B cell (primary cell): ENCODE measurements at regions not wholly inside any gene's neighbourhood (a gene's known extent, or its start where the extent isn't known, plus 50 kb on each side); places are given as distances from the start of the nearest gene placed in this dataset.

ENCODE experiments used
- ATAC-seq: fragments of 200-7000 bp; cut with Tn5 transposase; one replicate; pipeline ENCODE4 v1.10.0; 2021; ENCODE audit warnings: low read depth, mild to moderate bottlenecking, moderate number of reproducible peaks, moderate library complexity
- CTCF ChIA-PET: fragments of 350-600 bp; sonication (Branson Sonifier 250); formaldehyde crosslinking; loops from one replicate; lab custom pipeline; 2021; ENCODE audit warnings: antibody characterized with exemption, inconsistent platforms; lab: Charles Lee
- POLR2A ChIA-PET: fragments of 350-600 bp; sonication (Branson Sonifier 250); formaldehyde crosslinking; loops from one replicate; lab custom pipeline; 2021; ENCODE audit warnings: antibody characterized with exemption; lab: Charles Lee
- DNase-seq: peaks from one replicate; pipeline ENCODE4 v3.0.0; 2013
- H2AFZ ChIP-seq: 2 replicates; pipeline ENCODE4 v1.6.1; 2012; ENCODE audit warnings: mild to moderate bottlenecking, low read depth, low read length; ENCODE audit not compliant: insufficient read depth, poor library complexity, severe bottlenecking
- H3K27ac ChIP-seq, 2 donors: 1 replicate in 1 of 2; 2 replicates in 1 of 2; pipeline ENCODE4 v1.5.1; 2012 to 2013; ENCODE audit warnings: low read length in 2 of 2, mild to moderate bottlenecking in 2 of 2, moderate library complexity in 1 of 2
- H3K27me3 ChIP-seq, 4 experiments: fragments of 200-600 bp in 1 of 4; sonication (generic) in 1 of 4; replicated peaks in 1 of 4; 1 replicate in 2 of 4; 2 replicates in 2 of 4; pipeline versions ENCODE4 v1.6.1 to v1.7.0; 2013 to 2016; ENCODE audit warnings: low read length in 3 of 4, mild to moderate bottlenecking in 2 of 4, mixed read lengths in 1 of 4, moderate library complexity in 1 of 4; ENCODE audit not compliant: insufficient read depth in 4 of 4, control insufficient read depth in 3 of 4; ENCODE audit errors: control extremely low read depth in 1 of 4
- H3K36me3 ChIP-seq, 2 experiments: replicated peaks in 1 of 2; 1 replicate in 1 of 2; 2 replicates in 1 of 2; pipeline versions ENCODE4 v1.6.1 to v1.7.1; 2013; ENCODE audit warnings: low read length in 1 of 2; ENCODE audit not compliant: insufficient read depth in 2 of 2, control insufficient read depth in 1 of 2; ENCODE audit errors: control extremely low read depth in 1 of 2, extremely low read depth in 1 of 2
- H3K4me1 ChIP-seq, 2 donors: fragments of 200-600 bp in 1 of 2; sonication (generic) in 1 of 2; 1 replicate in 1 of 2; 2 replicates in 1 of 2; pipeline versions ENCODE4 v1.5.1 to v1.6.1; 2013 to 2017; ENCODE audit warnings: low read length in 2 of 2; ENCODE audit not compliant: control insufficient read depth in 2 of 2, insufficient read depth in 2 of 2
- H3K4me2 ChIP-seq: replicated peaks from 2 replicates; pipeline ENCODE3; 2012; ENCODE audit warnings: mild to moderate bottlenecking, low read depth, low read length; ENCODE audit not compliant: poor library complexity, severe bottlenecking
- H3K4me3 ChIP-seq, 5 experiments: fragments of 200-600 bp in 1 of 5; sonication (generic) in 1 of 5; 1 replicate in 3 of 5; 2 replicates in 2 of 5; pipeline versions ENCODE4 v1.5.1 to v1.7.0; 2011 to 2016; ENCODE audit warnings: low read length in 4 of 5, mild to moderate bottlenecking in 4 of 5, low read depth in 2 of 5, control low read depth in 1 of 5, moderate library complexity in 1 of 5; ENCODE audit not compliant: insufficient read depth in 1 of 5; ENCODE audit errors: control extremely low read depth in 1 of 5, extremely low read depth in 1 of 5
- H3K79me2 ChIP-seq: fragments of 200-600 bp; sonication (generic); one replicate; pipeline ENCODE4 v1.6.0; 2016; ENCODE audit warnings: low read length; ENCODE audit not compliant: control insufficient read depth, insufficient read depth
- H3K9ac ChIP-seq: fragments of 200-600 bp; sonication (generic); 2 replicates; pipeline ENCODE4 v1.6.1; 2017; ENCODE audit warnings: mild to moderate bottlenecking, low read length, moderate library complexity
- H3K9me3 ChIP-seq, 3 donors: one replicate each; pipeline versions ENCODE4 v1.6.1 to v1.7.1; 2013; ENCODE audit warnings: low read length in 2 of 3; ENCODE audit not compliant: control insufficient read depth in 2 of 3, insufficient read depth in 1 of 3; ENCODE audit errors: control extremely low read depth in 1 of 3
- H4K20me1 ChIP-seq: 2 replicates; pipeline ENCODE4 v1.6.0; 2012; ENCODE audit warnings: mild to moderate bottlenecking, low read length; ENCODE audit not compliant: insufficient read depth, control insufficient read depth, poor library complexity, severe bottlenecking
- H3K27ac Mint-ChIP-seq: one replicate; pipeline ENCODE4 v1.8.0; 2021; ENCODE audit warnings: mixed read lengths
- H3K27me3 Mint-ChIP-seq: one replicate; pipeline ENCODE4 v1.8.0; 2021; ENCODE audit warnings: mixed read lengths
- H3K4me1 Mint-ChIP-seq: one replicate; pipeline ENCODE4 v1.8.0; 2021; ENCODE audit warnings: mixed read lengths
- H3K4me3 Mint-ChIP-seq: one replicate; pipeline ENCODE4 v1.8.0; 2021; ENCODE audit warnings: mixed read lengths
- H3K9me3 Mint-ChIP-seq: one replicate; pipeline ENCODE4 v1.8.0; 2022; ENCODE audit warnings: mixed read lengths; ENCODE audit not compliant: insufficient read depth
- EZH2 ChIP-seq: IDR thresholded peaks from 2 replicates; pipeline ENCODE4 v1.6.1; 2012; ENCODE audit warnings: borderline replicate concordance, low read depth, mild to moderate bottlenecking, moderate library complexity, low read length; ENCODE audit not compliant: insufficient read depth, poor library complexity, severe bottlenecking
- WGBS: methylation state at CpG from one replicate; pipeline ENCODE4 v1.1.5; 2013; ENCODE audit warnings: missing lambda C conversion rate; ENCODE audit not compliant: insufficient coverage; 5-methylcytosine and 5-hydroxymethylcytosine counted together
- intact Hi-C: fragments of 100-400 bp; cut with micrococcal nuclease; formaldehyde crosslinking; loops from one replicate; pipeline ENCODE4 v1.10.0; 2022
- TF ChIP-seq, protein P1 (sequence below): fragments of 200-600 bp; IDR thresholded peaks from one replicate; pipeline ENCODE4 v1.8.0; 2022; ENCODE audit warnings: antibody characterized with exemption, mild to moderate bottlenecking

DNA sequence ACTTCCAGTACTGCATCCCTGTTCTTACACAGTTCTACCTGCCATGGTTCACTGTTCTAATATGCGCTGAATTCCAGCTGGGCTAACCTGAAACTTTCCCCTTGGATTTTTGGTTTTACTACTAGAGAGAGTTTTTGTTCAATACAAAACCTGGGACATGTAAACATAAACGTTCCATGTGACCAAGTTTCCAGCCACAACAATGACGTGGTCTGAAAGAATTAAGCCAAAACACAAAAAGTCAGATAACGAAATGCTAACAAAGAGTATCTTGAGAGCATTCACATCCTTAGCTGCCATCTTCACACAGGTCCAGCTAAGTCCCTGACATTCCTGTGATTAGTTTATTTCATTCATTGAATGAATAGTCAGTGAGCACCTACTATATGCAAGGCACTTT is 467.0 kb upstream of the PKDCC start:
- no peak overlapping the region for H3K4me2 ChIP-seq
- H3K79me2 ChIP-seq: no peaks in the 10 kb centered on the region
- 82% methylated on average over 3 of the region's 4 CpGs for WGBS
- ChIA-PET POLR2A (no interaction called here), CTCF (no interaction called here)
- TF ChIP-seq EZH2: no peak
- TF ChIP-seq, protein P1, sequence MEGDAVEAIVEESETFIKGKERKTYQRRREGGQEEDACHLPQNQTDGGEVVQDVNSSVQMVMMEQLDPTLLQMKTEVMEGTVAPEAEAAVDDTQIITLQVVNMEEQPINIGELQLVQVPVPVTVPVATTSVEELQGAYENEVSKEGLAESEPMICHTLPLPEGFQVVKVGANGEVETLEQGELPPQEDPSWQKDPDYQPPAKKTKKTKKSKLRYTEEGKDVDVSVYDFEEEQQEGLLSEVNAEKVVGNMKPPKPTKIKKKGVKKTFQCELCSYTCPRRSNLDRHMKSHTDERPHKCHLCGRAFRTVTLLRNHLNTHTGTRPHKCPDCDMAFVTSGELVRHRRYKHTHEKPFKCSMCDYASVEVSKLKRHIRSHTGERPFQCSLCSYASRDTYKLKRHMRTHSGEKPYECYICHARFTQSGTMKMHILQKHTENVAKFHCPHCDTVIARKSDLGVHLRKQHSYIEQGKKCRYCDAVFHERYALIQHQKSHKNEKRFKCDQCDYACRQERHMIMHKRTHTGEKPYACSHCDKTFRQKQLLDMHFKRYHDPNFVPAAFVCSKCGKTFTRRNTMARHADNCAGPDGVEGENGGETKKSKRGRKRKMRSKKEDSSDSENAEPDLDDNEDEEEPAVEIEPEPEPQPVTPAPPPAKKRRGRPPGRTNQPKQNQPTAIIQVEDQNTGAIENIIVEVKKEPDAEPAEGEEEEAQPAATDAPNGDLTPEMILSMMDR: no peak
- ATAC-seq: no peak
- H3K4me1 ChIP-seq: no peaks in the 10 kb centered on the region
- no peaks in the 10 kb centered on the region for H3K27me3 Mint-ChIP-seq
- peaks cover 11% of the 10 kb centered on the region for H3K9me3 Mint-ChIP-seq
- H3K36me3 ChIP-seq: no peaks in the 10 kb centered on the region
- H3K9ac ChIP-seq: no peak overlapping the region
- H4K20me1 ChIP-seq: no peaks in the 10 kb centered on the region
- H3K4me3 Mint-ChIP-seq: no peak overlapping the region
- no peak for DNase-seq
- H3K9me3 ChIP-seq: peaks cover 0 to 5% (median 0%) of the 10 kb centered on the region in 3 donors
- H3K27ac Mint-ChIP-seq: no peak overlapping the region
- H3K4me3 ChIP-seq: no peak overlapping the region
- no peaks in the 10 kb centered on the region for H3K27me3 ChIP-seq
- no peak overlapping the region for H3K27ac ChIP-seq
- H3K4me1 Mint-ChIP-seq: no peaks in the 10 kb centered on the region
- intact Hi-C loops: no loop called here
- no peak overlapping the region for H2AFZ ChIP-seq

- Mint-ChIP-seq H3K27ac (no peak overlapping the region), H3K27me3 (no peaks in the 10 kb centered on the region), H3K4me3 (no peak overlapping the region), H3K9me3 (no peaks in the 10 kb centered on the region), H3K4me1 (no peaks in the 10 kb centered on the region)
- intact Hi-C loops: no loop called here
- no peaks in the 10 kb centered on the region for H3K79me2 ChIP-seq
- no peak for ATAC-seq
- WGBS: no CpG with 5 or more reads among the region's 1 CpG
- no peak overlapping the region for H3K27ac ChIP-seq
- no peak overlapping the region for H3K9ac ChIP-seq
- ChIA-PET CTCF (no interaction called here), POLR2A (no interaction called here)
- no peaks in the 10 kb centered on the region for H3K36me3 ChIP-seq
- H3K4me2 ChIP-seq: no peak overlapping the region
- no peaks in the 10 kb centered on the region for H3K9me3 ChIP-seq
- no peaks in the 10 kb centered on the region for H4K20me1 ChIP-seq
- no peak overlapping the region for H3K4me3 ChIP-seq
- H2AFZ ChIP-seq: no peak overlapping the region
- DNase-seq: no peak
- no peaks in the 10 kb centered on the region for H3K4me1 ChIP-seq
- TF ChIP-seq EZH2: no peak
- TF ChIP-seq, protein P1: no peak
- H3K27me3 ChIP-seq: no peaks in the 10 kb centered on the region
Measured at GRCh38 chr2:41595240-41595639, 452.6 kb upstream of the PKDCC start.
